MM.1S (cell line): ENCODE measurements at regions not wholly inside any gene's neighbourhood (a gene's known extent, or its start where the extent isn't known, plus 50 kb on each side); places are given as distances from the start of the nearest gene placed in this dataset.

Experiments used
- DNase-seq: peaks from one replicate; pipeline ENCODE4 v3.0.0-alpha.2; 2015
- H2AFZ ChIP-seq: fragments of 300-600 bp; sonication (generic); 2 replicates; pipeline ENCODE4 v1.6.0; 2016; ENCODE audit warnings: antibody characterized with exemption, low read length
- H3F3A ChIP-seq: fragments of 300-600 bp; sonication (generic); 2 replicates; pipeline ENCODE4 v1.6.1; 2016; ENCODE audit warnings: mild to moderate bottlenecking, antibody characterized with exemption, low read length, moderate library complexity, mixed read lengths; ENCODE audit not compliant: insufficient read depth
- H3K27ac ChIP-seq: fragments of 300-600 bp; sonication (generic); 2 replicates; pipeline ENCODE4 v1.5.1; 2016; ENCODE audit warnings: mild to moderate bottlenecking, low read length
- H3K27me3 ChIP-seq: fragments of 300-600 bp; sonication (generic); replicated peaks from 2 replicates; pipeline ENCODE4 v1.6.0; 2016; ENCODE audit warnings: low read length; ENCODE audit not compliant: insufficient read depth
- H3K36me3 ChIP-seq: fragments of 300-600 bp; sonication (generic); replicated peaks from 2 replicates; pipeline ENCODE4 v1.6.1; 2016; ENCODE audit warnings: mild to moderate bottlenecking, low read length, mixed read lengths; ENCODE audit not compliant: insufficient read depth
- H3K4me1 ChIP-seq: fragments of 300-600 bp; sonication (generic); 2 replicates; pipeline ENCODE4 v1.6.1; 2016; ENCODE audit warnings: low read length, mixed read lengths
- H3K4me2 ChIP-seq: fragments of 300-600 bp; sonication (generic); 2 replicates; pipeline ENCODE4 v1.6.0; 2016; ENCODE audit warnings: low read depth, low read length
- H3K4me3 ChIP-seq: fragments of 300-600 bp; sonication (generic); 2 replicates; pipeline ENCODE4 v1.5.1; 2016; ENCODE audit warnings: low read length, mixed read lengths
- H3K79me2 ChIP-seq: fragments of 300-600 bp; sonication (generic); 2 replicates; pipeline ENCODE4 v1.6.1; 2016; ENCODE audit warnings: mixed run types, low read length, mixed read lengths
- H3K9ac ChIP-seq: fragments of 300-600 bp; sonication (generic); 2 replicates; pipeline ENCODE4 v1.6.1; 2016; ENCODE audit warnings: low read length, mixed read lengths
- H3K9me2 ChIP-seq: fragments of 300-600 bp; sonication (generic); replicated peaks from 2 replicates; pipeline ENCODE4 v1.6.1; 2016; ENCODE audit warnings: mild to moderate bottlenecking, low read length, mixed read lengths; ENCODE audit not compliant: insufficient read depth
- H3K9me3 ChIP-seq: fragments of 300-600 bp; sonication (generic); replicated peaks from 2 replicates; pipeline ENCODE4 v1.6.1; 2016; ENCODE audit warnings: mild to moderate bottlenecking, low read length, mixed read lengths; ENCODE audit not compliant: insufficient read depth
- H4K20me1 ChIP-seq: fragments of 300-600 bp; sonication (generic); 2 replicates; pipeline ENCODE4 v1.6.1; 2016; ENCODE audit warnings: mild to moderate bottlenecking, low read length, moderate library complexity, mixed read lengths; ENCODE audit not compliant: insufficient read depth
- EZH2 ChIP-seq: fragments of 300-600 bp; sonication (generic); optimal IDR thresholded peaks from 2 replicates; pipeline ENCODE3; 2017; ENCODE audit warnings: low read depth, mild to moderate bottlenecking, antibody characterized with exemption, low read length, mixed read lengths
- EZH2phosphoT487 ChIP-seq: fragments of 300-600 bp; sonication (generic); IDR thresholded peaks from 2 replicates; pipeline ENCODE4 v1.6.1; 2018; ENCODE audit warnings: antibody characterized with exemption, low read length
- TF ChIP-seq, protein P1 (sequence below): fragments of 300-600 bp; sonication (generic); IDR thresholded peaks from 2 replicates; pipeline ENCODE4 v1.5.1; 2016; ENCODE audit warnings: antibody characterized with exemption, low read length, mixed read lengths

DNA sequence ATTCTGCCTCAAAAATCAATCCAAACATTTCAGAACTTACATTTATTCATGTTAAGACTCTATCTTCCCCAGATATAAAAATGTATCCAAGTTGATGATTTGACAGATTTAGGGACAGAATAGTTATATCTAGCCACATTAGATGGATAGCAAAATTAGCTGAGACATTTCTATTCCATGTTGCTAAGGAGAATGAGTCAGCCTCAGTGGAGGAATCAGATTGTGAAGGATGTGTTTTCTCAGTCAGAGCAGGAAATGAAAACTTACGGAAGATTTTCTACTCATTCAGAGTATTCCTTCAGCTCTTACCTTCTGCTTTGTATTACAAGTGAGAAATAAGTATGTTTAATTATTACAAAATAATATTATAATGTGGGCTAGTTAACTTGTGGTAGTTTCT lies 556.3 kb upstream of the ANO3 start:
- Histone ChIP-seq H3K4me1 (no peaks in the 10 kb centered on the region), H3K27me3 (no peaks in the 10 kb centered on the region), H2AFZ (no peak overlapping the region), H3F3A (no peaks in the 10 kb centered on the region), H3K4me2 (no peak overlapping the region), H4K20me1 (no peaks in the 10 kb centered on the region), H3K79me2 (no peaks in the 10 kb centered on the region), H3K9ac (no peak overlapping the region), H3K9me3 (no peaks in the 10 kb centered on the region), H3K4me3 (no peak overlapping the region), H3K27ac (no peak overlapping the region), H3K36me3 (no peaks in the 10 kb centered on the region), H3K9me2 (no peaks in the 10 kb centered on the region)
- no peak for DNase-seq
- no peak for TF ChIP-seq EZH2
- TF ChIP-seq EZH2phosphoT487, result no peak
- TF ChIP-seq, protein P1, sequence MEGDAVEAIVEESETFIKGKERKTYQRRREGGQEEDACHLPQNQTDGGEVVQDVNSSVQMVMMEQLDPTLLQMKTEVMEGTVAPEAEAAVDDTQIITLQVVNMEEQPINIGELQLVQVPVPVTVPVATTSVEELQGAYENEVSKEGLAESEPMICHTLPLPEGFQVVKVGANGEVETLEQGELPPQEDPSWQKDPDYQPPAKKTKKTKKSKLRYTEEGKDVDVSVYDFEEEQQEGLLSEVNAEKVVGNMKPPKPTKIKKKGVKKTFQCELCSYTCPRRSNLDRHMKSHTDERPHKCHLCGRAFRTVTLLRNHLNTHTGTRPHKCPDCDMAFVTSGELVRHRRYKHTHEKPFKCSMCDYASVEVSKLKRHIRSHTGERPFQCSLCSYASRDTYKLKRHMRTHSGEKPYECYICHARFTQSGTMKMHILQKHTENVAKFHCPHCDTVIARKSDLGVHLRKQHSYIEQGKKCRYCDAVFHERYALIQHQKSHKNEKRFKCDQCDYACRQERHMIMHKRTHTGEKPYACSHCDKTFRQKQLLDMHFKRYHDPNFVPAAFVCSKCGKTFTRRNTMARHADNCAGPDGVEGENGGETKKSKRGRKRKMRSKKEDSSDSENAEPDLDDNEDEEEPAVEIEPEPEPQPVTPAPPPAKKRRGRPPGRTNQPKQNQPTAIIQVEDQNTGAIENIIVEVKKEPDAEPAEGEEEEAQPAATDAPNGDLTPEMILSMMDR, result no peak

DNA sequence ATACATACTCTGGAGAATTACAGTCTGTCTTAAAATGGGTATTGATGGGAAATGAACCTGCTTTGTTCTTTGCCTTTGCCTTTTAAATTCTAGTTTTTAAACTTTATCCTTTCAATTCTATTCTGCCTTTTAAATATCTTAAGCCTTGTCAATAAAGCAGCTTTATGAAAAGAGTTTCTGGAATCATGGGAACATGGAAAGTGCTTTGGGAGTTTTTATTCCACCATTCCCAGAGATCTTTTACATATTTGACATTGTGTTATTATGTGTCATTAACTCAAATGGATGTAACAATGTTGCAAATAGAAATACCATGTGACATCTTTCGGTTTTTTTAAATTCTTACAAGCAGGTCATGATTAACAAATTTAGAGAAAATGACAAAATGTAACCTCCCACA lies 555.7 kb upstream of the ANO3 start:
- H3K27me3 ChIP-seq, result no peaks in the 10 kb centered on the region
- H3K36me3 ChIP-seq, result no peaks in the 10 kb centered on the region
- no peaks in the 10 kb centered on the region for H3K9me2 ChIP-seq
- H2AFZ ChIP-seq, result no peak overlapping the region
- H3K9me3 ChIP-seq, result no peaks in the 10 kb centered on the region
- H3K4me3 ChIP-seq, result no peak overlapping the region
- H3K27ac ChIP-seq, result no peak overlapping the region
- H3K79me2 ChIP-seq, result no peaks in the 10 kb centered on the region
- H3K9ac ChIP-seq, result no peak overlapping the region
- no peak for TF ChIP-seq EZH2
- TF ChIP-seq, protein P1, result no peak
- no peak for TF ChIP-seq EZH2phosphoT487
- no peaks in the 10 kb centered on the region for H4K20me1 ChIP-seq
- H3K4me2 ChIP-seq, result no peak overlapping the region
- no peak for DNase-seq
- no peaks in the 10 kb centered on the region for H3F3A ChIP-seq
- H3K4me1 ChIP-seq, result no peaks in the 10 kb centered on the region

DNA sequence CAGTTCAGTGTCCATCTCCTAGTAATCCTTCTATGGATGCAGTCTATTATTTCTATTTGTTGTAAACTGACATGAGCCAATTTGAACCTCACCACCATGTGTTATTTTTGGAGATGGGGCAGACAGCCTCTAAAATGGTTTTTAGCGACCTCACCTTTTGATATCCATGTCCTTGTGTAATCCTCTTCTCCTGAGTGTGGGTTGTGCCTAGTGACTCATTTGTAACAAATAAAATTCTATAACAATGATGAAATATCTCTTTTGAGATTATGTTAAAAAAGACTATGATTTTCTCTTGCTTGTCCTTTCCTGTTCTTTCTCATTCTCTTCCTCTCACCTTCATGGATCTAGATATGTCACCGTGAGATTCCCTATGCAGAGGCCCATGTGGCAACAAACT lies 554.6 kb upstream of the ANO3 start:
- Histone ChIP-seq H3K4me1 (no peaks in the 10 kb centered on the region), H3K79me2 (no peaks in the 10 kb centered on the region), H3K4me2 (no peak overlapping the region), H3K27me3 (no peaks in the 10 kb centered on the region), H3F3A (no peaks in the 10 kb centered on the region), H3K9ac (no peak overlapping the region), H3K4me3 (no peak overlapping the region), H3K36me3 (no peaks in the 10 kb centered on the region), H3K9me2 (no peaks in the 10 kb centered on the region), H3K27ac (no peak overlapping the region), H2AFZ (no peak overlapping the region), H3K9me3 (no peaks in the 10 kb centered on the region), H4K20me1 (no peaks in the 10 kb centered on the region)
- DNase-seq, result no peak
- TF ChIP-seq EZH2 (no peak), EZH2phosphoT487 (no peak)
- TF ChIP-seq, protein P1, result no peak
